Tibial artery (tissue), 4 donors: ENCODE measurements at regions not wholly inside any gene's neighbourhood (a gene's known extent, or its start where the extent isn't known, plus 50 kb on each side); places are given as distances from the start of the nearest gene placed in this dataset.

Experiments used
- DNase-seq, 2 donors: peaks; one replicate each; pipeline ENCODE4 v3.0.0-alpha.2; 2019
- H3K27ac ChIP-seq, 2 donors: fragments of 200-600 bp; sonication (generic) in 1 of 2; 1 replicate in 1 of 2; 2 replicates in 1 of 2; pipeline ENCODE4 v1.5.1; 2018 to 2019; ENCODE audit warnings: mild to moderate bottlenecking in 1 of 2
- H3K27me3 ChIP-seq, 2 donors: fragments of 200-600 bp; sonication (generic) in 1 of 2; one replicate each; pipeline versions ENCODE4 v1.5.1 to v1.6.0; 2016 to 2019
- H3K36me3 ChIP-seq, 3 donors: fragments of 200-600 bp; sonication (generic) in 2 of 3; one replicate each; pipeline ENCODE4 v1.5.1; 2016 to 2019; ENCODE audit warnings: mild to moderate bottlenecking in 2 of 3
- H3K4me1 ChIP-seq, 4 donors: fragments of 200-600 bp; sonication (generic) in 2 of 4; 1 replicate in 3 of 4; 2 replicates in 1 of 4; pipeline ENCODE4 v1.5.1; 2016 to 2019
- H3K4me3 ChIP-seq, 2 donors: fragments of 200-600 bp; sonication (generic) in 1 of 2; 1 replicate in 1 of 2; 2 replicates in 1 of 2; pipeline ENCODE4 v1.5.1; 2018 to 2019; ENCODE audit warnings: mild to moderate bottlenecking in 2 of 2
- H3K9me3 ChIP-seq, 3 donors: fragments of 200-600 bp; sonication (generic) in 1 of 3; one replicate each; pipeline ENCODE4 v1.5.1; 2016 to 2019
- intact Hi-C: fragments of 100-400 bp; cut with DNase I; formaldehyde crosslinking; loops from one replicate; pipeline ENCODE4 v1.15.0; 2023; ENCODE audit warnings: low total_unique reads
- TF ChIP-seq, protein P1 (sequence below), 2 experiments: fragments of 200-600 bp in 1 of 2; fragments of 450-650 bp in 1 of 2; IDR thresholded peaks; one replicate each; pipeline ENCODE4 v1.5.1; 2017 to 2019; ENCODE audit warnings: antibody characterized with exemption in 2 of 2, mild to moderate bottlenecking in 1 of 2, moderate library complexity in 1 of 2

- H3K36me3 ChIP-seq, result no peaks in the 10 kb centered on the region
- intact Hi-C loops, result no loop called here
Measured at GRCh38 chr2:143870696-143871095, 649.2 kb downstream of the ZEB2 start.

GRCh38 chr2:143856978-143857377 is 662.9 kb downstream of the ZEB2 start:
- Histone ChIP-seq H3K36me3 (no peaks in the 10 kb centered on the region), H3K4me3 (no peak overlapping the region), H3K27ac (no peak overlapping the region), H3K27me3 (no peaks in the 10 kb centered on the region), H3K4me1 (no peaks in the 10 kb centered on the region), H3K9me3 (no peaks in the 10 kb centered on the region)
- intact Hi-C loops, result no loop called here
- TF ChIP-seq, protein P1, sequence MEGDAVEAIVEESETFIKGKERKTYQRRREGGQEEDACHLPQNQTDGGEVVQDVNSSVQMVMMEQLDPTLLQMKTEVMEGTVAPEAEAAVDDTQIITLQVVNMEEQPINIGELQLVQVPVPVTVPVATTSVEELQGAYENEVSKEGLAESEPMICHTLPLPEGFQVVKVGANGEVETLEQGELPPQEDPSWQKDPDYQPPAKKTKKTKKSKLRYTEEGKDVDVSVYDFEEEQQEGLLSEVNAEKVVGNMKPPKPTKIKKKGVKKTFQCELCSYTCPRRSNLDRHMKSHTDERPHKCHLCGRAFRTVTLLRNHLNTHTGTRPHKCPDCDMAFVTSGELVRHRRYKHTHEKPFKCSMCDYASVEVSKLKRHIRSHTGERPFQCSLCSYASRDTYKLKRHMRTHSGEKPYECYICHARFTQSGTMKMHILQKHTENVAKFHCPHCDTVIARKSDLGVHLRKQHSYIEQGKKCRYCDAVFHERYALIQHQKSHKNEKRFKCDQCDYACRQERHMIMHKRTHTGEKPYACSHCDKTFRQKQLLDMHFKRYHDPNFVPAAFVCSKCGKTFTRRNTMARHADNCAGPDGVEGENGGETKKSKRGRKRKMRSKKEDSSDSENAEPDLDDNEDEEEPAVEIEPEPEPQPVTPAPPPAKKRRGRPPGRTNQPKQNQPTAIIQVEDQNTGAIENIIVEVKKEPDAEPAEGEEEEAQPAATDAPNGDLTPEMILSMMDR (IDR thresholded peaks at IDR 0.05), result no peak
- no peak for DNase-seq

More at GRCh38 chr2:143870696-143871095, 649.2 kb downstream of the ZEB2 start:
- Histone ChIP-seq H3K9me3 (peaks cover 0 to 20% (median 16%) of the 10 kb centered on the region in 3 donors), H3K27ac (no peak overlapping the region), H3K4me3 (no peak overlapping the region), H3K4me1 (no peaks in the 10 kb centered on the region), H3K27me3 (no peaks in the 10 kb centered on the region)
- no peak for DNase-seq
- TF ChIP-seq, protein P1 (IDR thresholded peaks at IDR 0.05), result no peak

DNA sequence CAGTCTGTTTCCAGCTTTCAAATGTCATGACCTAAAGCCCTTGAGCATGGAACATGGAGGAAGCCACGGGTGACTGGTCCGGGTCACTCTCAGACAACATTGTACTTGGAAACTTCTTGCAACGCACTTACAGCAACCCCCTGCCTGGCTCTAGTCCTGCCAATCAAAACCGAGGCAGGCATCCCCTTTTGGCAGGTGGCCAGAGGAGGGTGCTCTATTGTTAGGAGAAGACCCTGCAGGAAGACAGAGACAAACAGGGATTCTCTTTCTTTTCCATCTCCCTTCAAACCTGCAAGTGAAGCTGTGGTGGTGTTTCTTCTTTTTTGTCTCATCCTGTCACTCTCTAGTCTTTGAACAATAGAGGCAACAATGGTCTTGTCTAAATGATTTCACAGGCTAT is 667.2 kb downstream of the ZEB2 start:
- Histone ChIP-seq H3K36me3 (no peaks in the 10 kb centered on the region), H3K27ac (no peak overlapping the region), H3K4me1 (no peaks in the 10 kb centered on the region), H3K4me3 (no peak overlapping the region), H3K27me3 (no peaks in the 10 kb centered on the region), H3K9me3 (no peaks in the 10 kb centered on the region)
- DNase-seq, result no peak
- TF ChIP-seq, protein P1 (IDR thresholded peaks at IDR 0.05), result no peak
- intact Hi-C loops, result no loop called here

GRCh38 chr2:143850084-143850483 is 669.8 kb downstream of the ZEB2 start:
- TF ChIP-seq, protein P1 (IDR thresholded peaks at IDR 0.05), result no peak
- no peaks in the 10 kb centered on the region for H3K4me1 ChIP-seq
- intact Hi-C loops, result no loop called here
- H3K9me3 ChIP-seq, result no peaks in the 10 kb centered on the region
- H3K27me3 ChIP-seq, result no peaks in the 10 kb centered on the region
- no peak overlapping the region for H3K4me3 ChIP-seq
- no peaks in the 10 kb centered on the region for H3K36me3 ChIP-seq
- no peak for DNase-seq
- H3K27ac ChIP-seq, result no peak overlapping the region

GRCh38 chr2:143847257-143847656 is 672.7 kb downstream of the ZEB2 start:
- TF ChIP-seq, protein P1 (IDR thresholded peaks at IDR 0.05), result no peak

DNA sequence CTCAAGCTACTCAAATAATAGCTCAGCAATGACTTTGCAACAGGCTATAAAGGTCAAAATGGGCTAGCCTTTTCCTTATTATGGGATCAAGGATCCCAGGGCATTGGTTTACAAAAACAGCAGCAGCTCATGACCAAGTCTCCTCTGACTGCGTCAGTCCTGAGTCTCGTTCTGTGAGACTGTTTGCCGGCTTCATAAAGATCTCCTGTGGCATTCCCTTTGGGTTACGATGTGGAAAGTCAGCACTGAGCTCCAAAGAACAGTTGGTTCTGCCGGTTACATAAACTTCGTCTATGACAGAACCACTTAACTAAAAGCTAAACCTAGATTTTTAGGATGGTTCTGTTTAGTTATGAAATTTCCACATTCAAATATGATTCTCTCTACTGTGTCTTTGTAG is 674.9 kb downstream of the ZEB2 start:
- H3K27me3 ChIP-seq, result no peaks in the 10 kb centered on the region
- TF ChIP-seq, protein P1 (IDR thresholded peaks at IDR 0.05), result no peak
- no peaks in the 10 kb centered on the region for H3K4me1 ChIP-seq
- no peak overlapping the region for H3K4me3 ChIP-seq
- H3K27ac ChIP-seq, result no peak overlapping the region
- intact Hi-C loops, result no loop called here
- H3K9me3 ChIP-seq, result no peaks in the 10 kb centered on the region
- H3K36me3 ChIP-seq, result no peaks in the 10 kb centered on the region
- DNase-seq, result no peak

More at GRCh38 chr2:143847257-143847656, 672.7 kb downstream of the ZEB2 start:
- intact Hi-C loops, result no loop called here
- H3K36me3 ChIP-seq, result no peaks in the 10 kb centered on the region
- no peak for DNase-seq
- H3K27ac ChIP-seq, result no peak overlapping the region
- no peaks in the 10 kb centered on the region for H3K9me3 ChIP-seq
- no peaks in the 10 kb centered on the region for H3K27me3 ChIP-seq
- H3K4me3 ChIP-seq, result no peak overlapping the region
- H3K4me1 ChIP-seq, result no peaks in the 10 kb centered on the region
